Urothelium cell line (cell line): ENCODE measurements at regions not wholly inside any gene's neighbourhood (a gene's known extent, or its start where the extent isn't known, plus 50 kb on each side); places are given as distances from the start of the nearest gene placed in this dataset.

Source experiments
- DNase-seq: peaks from one replicate; pipeline ENCODE4 v3.0.0; 2011; ENCODE audit warnings: low spot score, mixed read lengths
- FAIRE-seq: peaks from 2 replicates; lab custom pipeline; 2011; peaks lifted over from hg19 to GRCh38; lab: Jason Lieb, UNC

DNA sequence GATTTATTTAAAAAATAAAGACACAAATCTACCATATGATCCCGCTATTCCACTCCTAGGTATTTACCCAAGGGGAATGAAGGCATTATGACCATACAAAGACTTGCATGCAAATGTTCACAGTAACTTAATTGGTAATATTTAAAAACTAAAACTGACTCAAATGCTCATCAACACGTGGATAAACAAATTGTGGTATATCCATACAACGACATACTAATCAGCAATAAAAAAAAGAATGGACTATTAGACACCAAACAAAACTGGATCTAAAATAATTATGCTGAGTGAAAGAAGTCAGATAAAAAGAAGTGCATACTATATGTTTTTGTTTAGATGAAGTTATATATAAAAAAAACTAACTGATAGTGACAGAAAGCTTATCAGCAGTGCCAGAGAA, 428.3 kb downstream of the ZEB2 start:
- DNase-seq: no peak
- no peak for FAIRE-seq

GRCh38 chr2:144088863-144089262, 431.1 kb downstream of the ZEB2 start:
- FAIRE-seq: no peak
- DNase-seq: no peak

GRCh38 chr2:144086965-144087364, 433.0 kb downstream of the ZEB2 start:
- FAIRE-seq (no peak), DNase-seq (no peak)

DNA sequence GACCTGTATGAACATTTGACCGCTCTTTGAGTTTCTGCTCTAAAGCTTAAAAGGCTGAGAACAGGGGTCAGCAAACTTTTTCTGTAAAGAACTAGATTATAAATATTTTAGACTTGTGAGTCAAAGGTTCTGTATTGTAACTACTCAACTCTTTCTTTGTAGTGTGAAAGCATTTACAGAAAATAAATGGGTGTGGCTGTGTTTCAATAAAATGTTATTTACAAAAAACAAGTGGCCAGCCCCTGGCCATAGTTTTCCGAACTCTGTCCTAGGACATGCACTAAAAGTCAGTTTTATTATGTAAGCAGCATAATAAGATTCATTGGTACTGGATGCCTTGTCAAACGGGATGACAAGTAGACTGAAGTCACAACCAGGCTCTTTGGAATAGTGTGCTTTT, 434.9 kb downstream of the ZEB2 start:
- DNase-seq (no peak), FAIRE-seq (no peak)

- DNase-seq (peak; percentile 46), FAIRE-seq (no peak)
These were observed 435.7 kb downstream of the ZEB2 start for GRCh38 chr2:144084114-144084661.

GRCh38 chr2:144083211-144083610, 436.7 kb downstream of the ZEB2 start:
- FAIRE-seq: no peak
- DNase-seq: peak; percentile 50

DNA sequence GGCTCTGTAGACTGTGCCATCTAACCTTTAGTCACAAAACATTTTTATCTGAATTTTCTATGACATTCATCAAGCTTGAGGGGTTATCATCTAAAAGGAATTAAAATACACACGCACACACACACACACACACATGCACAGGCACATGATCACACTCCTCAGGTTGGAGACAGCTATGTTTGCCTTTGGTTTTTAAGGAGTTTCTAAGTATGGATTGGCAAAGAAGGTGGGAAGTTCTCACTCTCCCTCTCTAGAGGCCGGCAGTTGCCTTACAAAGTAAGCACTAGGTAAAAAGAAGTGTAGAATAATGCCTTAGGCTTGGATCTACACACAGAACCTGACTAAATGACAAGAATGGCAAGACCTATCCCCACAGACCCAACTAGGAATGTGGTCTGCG, 437.1 kb downstream of the ZEB2 start:
- DNase-seq (no peak), FAIRE-seq (no peak)

- FAIRE-seq (no peak), DNase-seq (no peak)
These were observed 437.6 kb downstream of the ZEB2 start for GRCh38 chr2:144082327-144082726.

- no peak for FAIRE-seq
These were observed 438.6 kb downstream of the ZEB2 start for GRCh38 chr2:144081272-144081671.

GRCh38 chr2:144079803-144080202, 440.1 kb downstream of the ZEB2 start:
- DNase-seq: no peak
- no peak for FAIRE-seq

More at GRCh38 chr2:144081272-144081671, 438.6 kb downstream of the ZEB2 start:
- DNase-seq: no peak

- FAIRE-seq (no peak), DNase-seq (no peak)
These were observed 440.9 kb downstream of the ZEB2 start for GRCh38 chr2:144078802-144079724.

DNA sequence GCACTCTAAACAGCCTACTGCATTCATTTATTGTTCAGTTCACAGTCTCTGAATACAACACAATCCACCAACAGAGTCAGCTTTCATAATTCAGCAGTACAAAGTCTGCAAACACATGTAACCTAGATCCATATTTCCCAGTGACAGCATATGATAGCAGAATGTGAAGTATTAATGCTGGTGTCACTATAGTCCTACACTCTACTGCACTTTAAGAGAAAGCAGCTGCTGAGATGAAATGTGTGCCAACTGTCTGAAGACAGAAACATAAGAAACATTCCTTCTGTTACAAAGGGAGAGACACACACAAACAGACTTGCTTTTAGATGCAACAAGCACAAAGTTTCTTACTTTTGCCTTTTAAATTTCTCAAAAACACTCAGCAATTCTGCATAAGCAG, 441.8 kb downstream of the ZEB2 start:
- no peak for FAIRE-seq
- DNase-seq: no peak

- FAIRE-seq: no peak
- DNase-seq: no peak
These were observed 445.5 kb downstream of the ZEB2 start for GRCh38 chr2:144074450-144074849.

- FAIRE-seq: no peak
These were observed 448.5 kb downstream of the ZEB2 start for GRCh38 chr2:144071461-144071860.

DNA sequence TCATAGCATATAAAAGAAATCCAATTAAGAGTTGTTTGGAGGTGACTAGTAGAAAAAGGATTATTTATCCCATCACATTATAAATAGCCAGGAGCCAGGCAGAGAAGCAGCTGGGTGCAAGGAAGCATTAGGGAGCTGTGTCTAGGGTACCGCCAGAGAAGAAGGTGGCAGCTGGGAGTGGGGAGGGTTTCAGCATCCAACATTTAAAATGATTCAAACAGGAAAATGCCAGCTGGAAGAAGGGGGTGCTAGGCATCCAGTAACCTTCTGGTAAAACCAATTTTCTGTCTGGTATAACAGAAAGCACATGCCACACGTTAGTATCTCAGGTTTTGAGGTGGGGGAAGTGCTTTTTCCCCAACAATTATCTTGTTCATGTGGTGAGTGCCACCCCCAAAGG, 452.4 kb downstream of the ZEB2 start:
- FAIRE-seq: no peak
- DNase-seq: no peak

More at GRCh38 chr2:144071461-144071860, 448.5 kb downstream of the ZEB2 start:
- DNase-seq: no peak

GRCh38 chr2:144063602-144064001, 456.3 kb downstream of the ZEB2 start:
- FAIRE-seq (no peak), DNase-seq (no peak)

DNA sequence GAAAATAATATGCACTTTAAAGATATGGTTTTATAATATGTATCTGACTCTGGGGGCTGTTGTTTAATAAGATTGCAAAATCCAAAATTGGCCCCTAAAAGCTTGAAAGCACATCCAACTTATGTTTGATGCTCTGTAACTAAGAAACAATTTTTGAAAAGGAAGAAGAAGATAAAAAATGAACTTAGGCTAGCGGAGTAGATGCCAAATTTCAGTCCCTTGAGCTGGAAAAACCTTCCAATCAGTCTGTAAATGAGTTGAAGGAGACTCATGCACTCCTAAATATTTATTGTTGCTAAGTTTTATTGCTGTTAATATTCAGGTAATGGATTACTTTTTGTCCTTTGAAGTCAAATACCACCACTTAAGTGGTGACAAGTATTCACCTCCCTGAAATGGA, 465.0 kb downstream of the ZEB2 start:
- no peak for DNase-seq
- FAIRE-seq: no peak

- no peak for DNase-seq
- no peak for FAIRE-seq
These were observed 467.8 kb downstream of the ZEB2 start for GRCh38 chr2:144052083-144052482.

GRCh38 chr2:144049137-144049536, 470.8 kb downstream of the ZEB2 start:
- no peak for FAIRE-seq

DNA sequence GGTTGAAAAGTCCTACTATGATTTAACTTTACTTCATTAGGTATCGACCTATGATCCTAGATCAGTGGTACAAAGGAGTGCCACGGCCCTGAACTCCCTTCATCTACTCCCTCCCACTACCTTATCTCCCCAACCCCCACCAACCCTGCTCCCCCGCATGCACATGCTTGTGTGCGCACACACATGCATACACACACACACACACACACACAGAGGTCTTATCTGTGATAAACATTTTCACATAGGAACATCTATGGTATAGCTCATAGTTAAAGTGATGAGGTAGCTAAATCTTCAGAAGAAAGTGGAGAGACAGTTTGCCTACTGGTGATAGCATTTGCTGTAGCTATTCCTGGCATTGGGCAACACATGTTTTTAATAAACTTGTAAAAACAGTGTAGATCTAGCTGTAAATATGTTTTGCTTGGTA, 471.3 kb downstream of the ZEB2 start:
- FAIRE-seq (no peak), DNase-seq (no peak)

More at GRCh38 chr2:144049137-144049536, 470.8 kb downstream of the ZEB2 start:
- no peak for DNase-seq

DNA sequence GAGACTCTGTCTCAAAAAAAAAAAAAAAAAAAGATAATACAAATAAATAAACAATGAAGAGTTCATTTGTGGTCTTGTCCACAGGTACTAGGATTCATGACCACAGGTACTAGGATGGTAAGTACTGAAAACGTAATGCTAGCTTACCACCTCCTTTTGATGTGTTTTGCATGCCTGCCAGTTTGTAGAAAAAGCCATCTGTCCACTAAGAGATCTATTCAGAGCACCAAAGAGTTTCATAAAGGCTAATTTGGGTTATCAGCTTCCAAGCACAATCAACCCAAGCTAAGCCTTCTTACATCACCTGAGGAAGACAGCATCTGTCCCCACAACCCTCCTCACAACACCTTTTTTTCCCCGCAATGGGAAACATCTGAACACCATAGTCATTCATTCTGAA, 477.2 kb downstream of the ZEB2 start:
- no peak for FAIRE-seq
- DNase-seq: no peak

- DNase-seq (no peak), FAIRE-seq (no peak)
These were observed 478.3 kb downstream of the ZEB2 start for GRCh38 chr2:144041612-144042011.
